ENCODE measurements at regions not wholly inside any gene's neighbourhood (a gene's known extent, or its start where the extent isn't known, plus 50 kb on each side); places are given as distances from the start of the nearest gene placed in this dataset.
A peak's percentile ranks its signal among the peaks of the same experiment; 100 is the strongest.

DNA sequence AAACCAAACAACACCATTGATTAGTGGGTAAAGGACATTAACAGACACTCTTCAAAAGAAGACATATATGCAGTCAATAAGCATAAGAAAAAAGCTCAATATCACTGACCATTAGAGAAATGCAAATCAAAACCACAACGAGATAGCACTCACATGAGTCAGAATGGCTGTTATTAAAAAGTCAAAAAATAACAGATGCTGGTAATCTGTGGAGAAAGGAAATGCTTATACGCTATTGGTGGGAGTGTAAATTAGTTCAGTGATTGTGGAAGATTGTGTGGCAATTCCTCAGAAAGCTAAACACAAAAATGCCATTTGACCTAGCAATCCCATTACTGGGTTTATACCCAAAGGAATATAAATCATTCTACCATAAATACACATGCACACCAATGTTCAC lies 182.6 kb downstream of the TRPC6 start:
- DNase-seq (ENCODE audit: low spot score), result no peak

DNA sequence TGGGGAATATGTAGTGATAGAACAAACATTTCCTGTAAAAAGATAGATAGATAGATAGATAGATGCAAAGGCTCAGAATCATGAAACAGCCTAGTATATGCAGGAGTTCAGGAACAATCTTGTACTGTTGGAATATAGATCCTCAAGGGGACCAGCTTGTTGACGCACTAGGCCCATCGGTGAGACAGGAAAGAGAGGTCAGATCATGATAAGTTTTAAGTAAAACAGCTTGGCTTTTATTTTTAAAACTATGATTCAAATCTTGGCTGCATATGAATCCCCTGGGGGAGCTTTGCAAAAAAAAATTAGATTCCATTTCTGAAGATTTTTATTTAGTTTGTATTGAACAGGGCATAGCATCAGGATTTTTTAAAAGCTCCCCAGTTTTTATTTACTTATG lies 185.8 kb downstream of the TRPC6 start:
- no peak for DNase-seq (ENCODE audit: low spot score)

DNA sequence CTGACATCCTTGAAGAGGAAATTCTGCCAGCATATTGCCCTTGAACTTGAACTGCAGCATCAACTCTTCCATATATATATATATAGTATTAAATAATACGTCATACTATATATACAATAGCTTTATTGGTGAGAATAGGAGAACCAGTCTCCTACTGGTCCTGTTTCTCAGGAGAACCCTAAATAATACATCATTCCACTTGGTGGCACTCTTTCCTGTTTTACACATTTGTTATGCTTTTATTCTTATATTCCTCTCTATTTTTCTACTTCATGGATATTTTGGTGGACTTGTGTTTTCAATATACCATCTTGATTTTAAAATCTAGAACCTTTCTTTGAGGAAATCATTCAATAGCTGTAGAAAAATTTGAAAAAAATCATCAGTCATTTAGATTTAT lies 193.3 kb downstream of the TRPC6 start:
- DNase-seq (ENCODE audit: low spot score), result no peak

DNA sequence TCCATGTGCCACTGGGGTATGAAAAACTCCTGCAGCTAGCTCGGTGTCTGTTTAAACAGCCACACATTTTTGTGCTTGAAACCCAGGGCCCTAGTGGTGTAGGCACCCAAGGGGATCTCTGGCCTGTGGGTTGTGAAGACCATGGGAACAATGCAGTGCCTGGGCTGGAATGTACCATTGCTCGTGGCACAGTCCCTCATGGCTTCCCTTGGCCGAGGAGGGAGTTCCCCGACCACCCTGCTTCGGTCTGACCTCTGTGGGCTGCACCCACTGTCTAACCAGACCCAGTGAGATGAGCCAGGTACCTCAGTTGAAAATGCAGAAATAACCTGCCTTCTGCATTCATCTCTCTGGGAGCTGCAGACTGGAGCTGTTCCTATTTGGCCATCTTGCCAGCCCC lies 214.0 kb downstream of the TRPC6 start:
- DNase-seq (ENCODE audit: low spot score), result no peak

DNA sequence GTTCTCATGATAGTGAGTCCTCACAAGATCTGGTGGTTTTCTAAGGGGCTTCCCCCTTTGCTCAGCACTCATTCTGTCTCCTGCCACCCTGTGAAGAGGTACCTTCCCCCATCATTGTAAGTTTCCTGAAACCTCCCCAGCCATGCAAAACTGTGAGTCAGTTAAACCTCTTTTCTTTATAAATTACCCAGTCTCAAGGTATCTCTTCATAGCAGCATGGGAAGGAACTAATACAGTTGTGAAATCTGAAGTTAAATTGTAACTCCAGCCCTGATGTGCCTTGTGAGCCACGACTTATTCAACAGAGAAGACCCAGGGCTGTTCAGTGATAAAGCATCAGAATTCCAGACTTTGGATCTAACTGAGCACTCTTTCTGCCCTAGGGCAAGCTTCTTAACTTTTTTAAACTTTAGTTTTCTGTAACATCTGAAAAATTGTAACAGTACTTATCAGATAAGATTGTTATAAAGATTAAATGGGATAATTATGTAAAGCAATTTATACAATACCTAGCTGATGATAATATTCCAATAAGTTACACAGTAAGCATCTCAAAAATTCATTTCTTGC lies 220.0 kb downstream of the TRPC6 start:
- no peak for DNase-seq (ENCODE audit: low spot score)

DNA sequence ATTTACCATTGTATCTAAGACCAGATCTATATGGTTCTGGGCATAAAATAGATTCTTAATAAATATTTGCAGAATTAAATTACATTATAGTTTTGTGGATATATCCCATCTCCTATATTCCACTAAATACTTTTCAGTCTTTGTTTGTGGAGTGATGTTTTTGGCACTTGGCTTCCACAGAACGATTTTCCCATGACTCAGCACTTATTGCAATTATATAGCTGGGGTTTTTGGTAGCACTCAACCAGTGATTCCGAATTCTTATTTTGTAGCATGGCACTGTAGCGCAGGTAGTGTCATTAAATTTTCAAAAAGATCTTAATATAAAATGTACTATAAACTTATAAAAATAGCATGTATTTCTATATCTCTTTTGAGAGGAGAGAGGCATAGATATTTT lies 221.2 kb downstream of the TRPC6 start:
- no peak for DNase-seq (ENCODE audit: low spot score)

DNA sequence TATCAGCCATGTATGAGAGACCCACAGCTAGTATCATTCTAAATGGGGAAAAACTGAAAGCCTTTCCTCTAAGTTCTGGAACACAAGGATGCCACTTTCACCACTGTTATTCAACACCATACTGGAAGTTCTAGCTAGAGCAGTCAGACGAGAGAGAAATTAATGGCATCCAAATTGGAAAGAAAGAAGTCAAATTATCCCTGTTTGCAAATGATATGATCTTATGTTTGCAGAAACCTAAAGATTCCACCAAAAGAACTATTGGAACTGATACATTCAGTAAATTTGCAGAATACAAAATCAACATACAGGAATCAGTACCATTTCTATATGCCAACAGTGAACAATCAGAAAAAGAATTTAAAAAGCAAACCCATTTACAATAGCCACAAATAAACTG lies 226.0 kb downstream of the TRPC6 start:
- no peak for DNase-seq (ENCODE audit: low spot score)

DNA sequence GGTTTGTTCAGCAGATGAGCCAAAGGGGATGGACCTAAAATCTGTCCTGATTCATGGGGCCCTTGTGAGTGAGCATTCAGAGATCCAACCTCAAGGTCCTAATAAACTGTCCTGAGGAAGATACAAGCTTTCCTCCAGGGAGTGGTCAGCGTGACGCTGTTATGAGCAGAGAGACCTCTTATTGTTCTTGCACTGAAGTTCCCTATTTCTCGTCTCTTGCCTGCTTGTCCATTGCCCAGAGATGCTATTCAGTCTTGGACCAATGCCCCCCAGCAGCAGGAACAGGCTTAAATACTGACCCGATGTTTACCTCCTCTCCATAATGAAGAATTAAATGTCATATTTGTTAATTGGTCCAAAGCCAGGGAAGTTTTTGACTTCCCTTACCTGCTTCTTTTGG lies 225.2 kb upstream of the PGR start:
- no peak for DNase-seq (ENCODE audit: low spot score)

DNA sequence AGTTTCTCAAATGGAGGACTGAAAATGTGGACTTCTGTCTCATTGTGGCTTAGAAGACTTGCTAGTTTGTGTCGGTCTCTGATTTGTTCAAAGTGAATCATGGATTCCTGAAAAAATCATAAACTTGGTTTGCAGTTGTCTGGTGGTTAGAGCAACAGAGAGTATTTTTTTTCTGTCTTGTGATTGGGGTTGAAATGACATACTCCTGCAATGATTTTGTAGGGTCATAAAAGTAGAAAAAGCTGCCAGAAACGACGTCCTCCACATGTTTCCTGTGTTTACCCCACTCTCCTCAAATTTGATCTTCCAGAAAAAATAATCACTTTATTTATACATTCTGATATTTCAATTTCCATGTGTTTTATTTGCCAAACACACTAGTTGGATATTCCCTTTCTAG lies 219.2 kb upstream of the PGR start:
- DNase-seq (ENCODE audit: low spot score), result no peak

DNA sequence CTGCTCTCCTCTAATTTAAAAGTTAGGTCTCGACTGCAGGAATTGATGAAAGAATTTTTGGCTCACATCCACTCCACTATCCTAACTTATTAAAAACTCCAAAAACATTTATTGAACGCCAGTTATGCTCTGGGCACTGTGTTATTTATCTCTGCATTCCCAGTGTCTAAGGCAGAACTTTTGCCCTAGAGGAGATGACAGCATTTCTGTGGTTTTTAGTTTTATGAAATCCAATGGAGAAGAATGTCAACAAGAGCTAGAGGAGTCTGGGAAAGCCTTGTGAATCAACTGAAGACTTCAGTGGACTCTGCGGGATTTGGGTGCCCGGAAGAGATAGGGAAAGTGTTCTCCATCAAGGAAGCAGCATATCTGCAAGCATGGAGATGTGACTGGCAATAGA lies 217.0 kb upstream of the PGR start:
- no peak for DNase-seq (ENCODE audit: low spot score)

DNA sequence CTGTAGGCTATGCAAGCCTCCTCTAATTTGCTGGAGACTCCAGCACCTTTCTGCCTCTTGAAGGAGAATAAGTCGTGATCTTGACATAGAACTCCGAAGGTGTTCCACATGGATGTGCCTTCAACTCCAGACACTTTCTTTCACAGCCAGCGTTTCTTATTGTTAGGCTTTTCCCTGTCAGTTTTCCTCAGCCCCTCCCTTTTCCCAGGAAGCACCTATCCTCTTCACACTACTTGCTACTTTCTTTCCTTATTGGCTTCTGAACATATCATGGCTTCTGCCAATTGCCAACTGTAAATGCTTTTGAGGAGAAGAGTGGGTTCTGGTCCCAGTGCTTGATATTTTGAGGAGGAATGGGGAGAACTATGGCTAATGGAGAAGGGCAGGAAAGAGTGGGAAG lies 216.3 kb upstream of the PGR start:
- DNase-seq (ENCODE audit: low spot score), result no peak

DNA sequence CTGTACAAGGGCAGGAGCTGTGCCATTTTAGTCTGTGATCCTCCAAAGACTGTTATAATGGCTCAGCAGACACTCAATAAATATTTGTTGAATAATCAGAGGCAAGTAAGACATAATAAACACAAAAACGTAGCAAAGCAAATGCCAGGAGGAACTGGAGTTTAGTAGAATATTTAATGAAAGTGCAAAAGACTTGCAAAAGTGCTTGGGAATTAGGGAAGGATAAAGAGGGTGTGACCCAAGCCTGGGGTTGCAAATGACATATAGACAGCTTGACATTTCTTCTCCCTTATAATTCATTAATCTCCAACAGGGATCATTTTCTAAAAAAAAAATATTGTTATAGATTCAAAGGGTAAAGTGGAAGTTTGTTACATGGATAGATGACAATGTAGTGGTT lies 212.7 kb upstream of the PGR start:
- no peak for DNase-seq (ENCODE audit: low spot score)

DNA sequence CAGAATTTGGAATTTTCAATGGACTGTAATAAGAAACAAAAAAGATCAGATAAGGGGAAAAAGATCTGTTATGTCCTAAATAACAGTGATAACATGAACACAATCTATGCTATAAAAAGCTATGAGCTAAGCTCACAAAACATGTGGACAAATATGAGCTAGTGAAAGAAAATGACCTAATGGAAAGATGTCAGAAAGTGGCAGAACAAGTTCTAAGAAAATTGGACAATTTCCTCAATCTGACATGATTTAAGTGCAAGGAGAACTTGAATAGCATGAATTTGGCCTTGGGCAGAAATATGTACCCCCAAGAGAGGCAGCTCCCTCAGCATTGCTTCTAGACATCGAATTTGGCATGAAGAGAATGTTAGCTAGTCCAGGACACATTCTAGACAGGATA lies 212.0 kb upstream of the PGR start:
- no peak for DNase-seq (ENCODE audit: low spot score)

DNA sequence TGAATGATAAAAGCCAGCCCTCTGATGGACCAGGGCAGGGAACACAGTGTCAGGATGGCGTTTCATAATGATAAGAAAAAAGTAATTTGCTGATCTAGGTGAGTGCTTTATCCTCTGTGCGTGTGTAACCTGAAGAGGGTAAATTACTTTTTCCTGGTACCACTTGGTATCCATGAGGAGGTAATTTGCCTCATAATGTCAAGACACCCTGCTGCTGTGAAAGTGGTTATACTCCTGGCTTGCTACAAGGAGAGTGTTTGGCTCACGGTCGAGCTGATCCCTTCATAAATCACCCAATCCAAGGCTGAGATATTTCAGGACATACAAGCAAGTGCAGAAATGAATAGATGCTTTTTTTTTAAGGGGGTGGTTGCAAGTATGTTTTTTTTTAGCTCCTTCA lies 207.2 kb upstream of the PGR start:
- DNase-seq (ENCODE audit: low spot score), result no peak

DNA sequence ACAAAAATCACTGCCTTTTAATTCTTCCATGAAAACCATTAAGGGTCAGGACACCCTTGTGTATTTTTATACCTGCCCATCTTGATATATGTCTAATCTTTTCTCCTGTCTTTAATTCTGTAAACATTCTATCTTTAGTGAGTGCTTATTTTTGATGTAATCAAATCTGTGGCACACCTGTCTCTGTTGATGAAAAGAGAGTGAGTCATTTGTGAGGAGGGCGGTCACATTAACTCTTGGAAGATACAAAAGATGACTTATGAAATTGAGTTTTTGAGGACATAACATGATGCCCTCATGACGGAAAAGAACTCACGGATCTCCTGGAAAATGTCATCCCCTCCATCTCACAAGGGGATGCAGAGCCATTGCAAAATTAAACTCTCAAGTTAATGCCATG lies 206.5 kb upstream of the PGR start:
- DNase-seq (ENCODE audit: low spot score), result no peak

DNA sequence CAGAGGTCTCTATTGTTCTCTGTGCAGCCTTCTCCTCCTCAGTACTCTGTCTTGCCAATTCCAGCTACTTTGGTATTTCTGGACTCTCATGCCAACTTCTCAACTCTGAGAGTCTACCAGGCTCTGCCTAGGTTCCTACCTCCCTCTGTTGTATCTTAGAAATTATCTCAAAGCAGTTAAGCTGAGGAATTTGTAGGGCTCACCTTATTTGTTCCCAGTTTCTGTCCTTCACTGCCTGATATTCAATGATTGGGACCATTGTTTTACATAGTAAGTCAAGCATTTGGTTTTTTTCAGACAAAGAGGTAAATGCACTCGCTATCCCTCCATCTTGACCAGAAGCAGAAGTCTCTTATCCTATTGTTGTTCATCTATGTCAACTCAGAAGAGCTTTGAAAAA lies 205.0 kb upstream of the PGR start:
- no peak for DNase-seq (ENCODE audit: low spot score)

DNA sequence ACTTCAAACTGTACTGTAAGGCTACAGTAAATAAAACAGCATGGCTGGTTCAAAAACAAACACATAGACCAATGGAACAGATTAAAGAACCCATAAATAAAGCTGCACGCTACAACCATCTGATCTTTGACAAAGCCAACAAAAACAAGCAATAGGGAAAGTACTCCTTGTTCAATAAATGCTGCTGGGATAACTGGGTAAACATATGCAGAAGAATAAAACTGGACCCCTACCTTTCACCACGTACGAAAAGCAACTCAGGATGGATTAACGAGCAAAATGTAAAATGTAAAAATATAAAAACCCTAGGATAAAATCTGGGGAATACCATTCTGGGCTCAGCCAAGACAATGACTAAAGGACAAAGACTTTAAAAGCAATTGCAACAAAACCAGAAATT lies 201.8 kb upstream of the PGR start:
- DNase-seq (ENCODE audit: low spot score), result no peak

DNA sequence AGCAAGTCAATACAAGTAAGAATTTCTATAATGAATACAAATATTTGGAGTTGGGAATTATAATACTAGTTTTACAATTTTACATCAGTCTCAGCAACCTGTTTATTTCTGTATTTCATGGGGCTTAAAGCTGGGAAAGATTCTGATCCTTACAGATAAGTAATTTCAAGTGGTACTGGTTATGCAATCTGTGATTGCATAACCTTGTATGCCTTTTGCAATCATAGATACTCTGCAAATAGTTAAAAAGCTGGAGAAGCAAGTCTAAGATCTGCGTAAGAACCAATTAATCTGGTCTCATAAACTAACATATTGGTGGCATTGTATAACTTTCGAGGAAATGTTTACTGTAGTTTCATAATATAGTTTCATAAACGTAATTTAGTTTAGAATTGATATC lies 198.3 kb upstream of the PGR start:
- no peak for DNase-seq (ENCODE audit: low spot score)

DNA sequence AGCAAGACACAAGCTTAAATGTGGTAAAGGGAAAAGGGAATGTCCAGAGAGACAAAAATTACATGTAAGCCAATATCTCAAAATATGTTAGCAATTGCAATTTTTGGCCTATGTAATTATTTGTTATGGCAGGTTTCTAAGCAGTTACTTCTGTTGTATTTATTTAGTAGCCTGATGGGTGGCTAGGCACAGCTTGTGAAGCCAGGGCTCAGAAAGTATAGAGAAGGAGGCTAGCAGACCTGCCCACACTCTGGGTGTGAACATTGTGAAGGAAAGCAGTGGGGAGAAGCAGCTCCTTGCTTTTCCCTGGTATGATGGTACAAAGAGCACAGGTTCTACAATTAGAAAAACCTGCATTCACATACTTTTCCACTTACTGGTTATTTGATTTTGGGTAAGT lies 196.5 kb upstream of the PGR start:
- DNase-seq (ENCODE audit: low spot score), result no peak

DNA sequence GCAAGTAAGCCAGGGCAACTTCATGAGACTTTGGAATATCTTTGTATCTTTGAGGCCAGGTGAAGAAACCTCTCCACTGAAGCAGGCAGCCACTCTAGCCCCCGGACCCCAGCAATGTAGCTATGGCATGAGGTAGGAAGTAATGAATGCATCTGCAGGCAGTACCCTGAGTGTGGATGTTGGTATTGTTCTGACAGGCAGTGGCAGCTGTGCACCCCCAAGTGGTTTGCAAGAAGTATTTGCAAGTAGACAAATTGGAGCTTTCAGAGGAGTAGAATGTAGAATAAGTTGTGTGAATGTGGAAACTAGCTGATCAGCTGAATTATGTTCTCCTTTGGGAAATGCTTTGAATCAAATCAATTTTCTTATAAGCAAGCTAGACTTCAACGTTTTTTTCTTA lies 194.4 kb upstream of the PGR start:
- peak; percentile 8 for DNase-seq (ENCODE audit: low spot score)

DNA sequence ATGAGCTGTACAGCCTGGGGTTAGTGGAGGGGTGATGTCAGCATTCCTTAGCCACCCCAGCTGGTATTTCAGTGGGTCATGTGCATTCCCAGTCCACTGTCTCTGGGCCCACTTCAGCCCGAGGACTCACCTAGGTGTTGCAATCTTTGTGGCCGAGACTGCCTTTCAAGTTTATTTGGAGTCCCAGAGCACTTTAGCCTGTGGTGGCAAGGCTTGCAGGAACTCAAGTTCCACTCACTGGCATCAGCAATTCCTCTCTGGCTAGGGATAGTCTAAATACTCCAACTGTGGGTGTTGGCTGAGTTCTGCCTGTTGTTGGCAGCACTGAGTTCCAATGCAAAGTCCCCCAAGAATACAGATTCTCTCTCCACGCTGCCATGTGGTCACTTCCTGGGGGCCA lies 191.6 kb upstream of the PGR start:
- no peak for DNase-seq (ENCODE audit: low spot score)

DNA sequence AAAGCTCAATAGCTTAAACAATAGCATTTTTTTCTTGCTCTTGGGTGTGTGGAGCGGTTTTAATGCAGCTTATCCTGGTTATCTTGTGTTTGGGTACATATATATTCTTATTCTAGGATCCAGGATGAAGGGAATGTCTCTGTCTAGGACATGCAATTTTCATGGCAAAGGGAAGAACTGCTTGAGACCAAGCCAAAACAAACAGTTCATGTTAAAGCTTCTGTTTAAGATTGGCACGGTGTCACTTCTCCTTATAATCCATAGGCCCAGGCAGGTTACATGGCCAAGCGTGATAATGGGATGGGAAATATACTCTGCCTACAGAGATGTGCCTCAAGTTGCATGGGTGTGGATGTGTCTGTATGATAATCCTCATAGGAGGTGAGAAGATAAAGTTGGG lies 177.1 kb upstream of the PGR start:
- no peak for DNase-seq (ENCODE audit: low spot score)

DNA sequence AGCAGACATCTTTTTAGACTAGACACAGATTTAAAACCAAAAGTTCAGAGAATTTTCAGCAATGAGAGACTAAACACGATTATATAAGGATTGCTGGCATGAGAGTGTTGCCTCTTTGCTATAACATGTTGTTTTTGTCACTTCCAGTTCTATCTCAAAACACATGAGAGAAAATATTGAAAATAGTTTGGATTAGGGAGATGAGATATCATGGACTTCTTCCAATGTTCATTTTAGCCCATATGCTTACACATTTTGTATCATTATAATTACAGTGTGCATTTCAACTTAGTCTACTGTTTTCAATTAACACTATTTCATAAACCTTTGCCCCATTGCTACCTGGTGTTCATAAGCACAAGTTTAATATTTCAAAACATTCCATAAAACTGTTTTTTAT lies 175.9 kb upstream of the PGR start:
- peak; percentile 6 for DNase-seq (ENCODE audit: low spot score)

DNA sequence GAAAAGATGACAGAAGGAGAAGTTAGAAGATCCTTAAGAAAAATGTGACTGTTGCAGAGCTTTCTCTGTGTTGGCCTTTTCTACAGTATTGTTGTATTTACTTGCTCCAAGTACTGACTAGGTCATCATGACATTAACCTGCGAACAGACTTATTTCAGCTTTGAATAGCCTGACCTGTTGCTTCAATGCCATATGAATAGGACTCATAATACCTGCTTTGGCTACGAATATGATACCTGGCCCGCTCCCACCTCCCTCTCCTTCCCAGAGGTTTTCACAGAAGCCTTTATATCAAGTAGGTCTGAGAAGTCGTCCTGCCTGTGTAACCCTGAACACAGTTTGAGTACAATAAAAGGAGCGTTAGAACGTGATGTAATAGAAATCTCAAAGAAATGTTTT lies 169.6 kb upstream of the PGR start:
- no peak for DNase-seq (ENCODE audit: low spot score)

DNA sequence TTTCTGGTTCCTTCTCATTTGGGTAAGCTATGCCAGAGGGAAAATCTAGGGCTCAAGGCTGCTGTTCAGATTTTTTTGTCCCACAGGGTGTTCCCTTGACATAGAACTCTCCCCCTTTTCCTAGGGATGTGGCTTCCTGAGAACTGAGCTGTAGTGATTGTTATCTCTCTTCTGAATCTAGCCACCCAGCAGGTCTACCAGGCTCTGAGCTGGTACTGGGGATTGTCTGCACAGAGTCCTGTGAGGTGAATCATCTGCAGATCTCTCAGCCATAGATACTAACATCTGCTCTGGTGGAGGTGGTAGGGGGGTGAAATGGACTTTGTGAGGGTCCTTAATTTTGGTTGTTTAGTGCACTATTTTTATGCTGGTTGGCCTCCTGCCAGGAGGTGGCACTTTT lies 167.3 kb upstream of the PGR start:
- no peak for DNase-seq (ENCODE audit: low spot score)
